Stimulated activated naive CD8-positive, alpha-beta T cell treated with anti-CD3 and anti-CD28 coated beads, Interleukin-15, amount 100 ng/mL, for 72 hours (primary cell): ENCODE measurements at regions not wholly inside any gene's neighbourhood (a gene's known extent, or its start where the extent isn't known, plus 50 kb on each side); places are given as distances from the start of the nearest gene placed in this dataset.
A peak's percentile ranks its signal among the peaks of the same experiment; 100 is the strongest.

Source experiments
- ATAC-seq: fragments of 150-1000 bp; cut with Tn5 transposase; 2 replicates; pipeline ENCODE4 v1.10.0; 2021; ENCODE audit warnings: mild to moderate bottlenecking, moderate library complexity
- DNase-seq, 2 donors: peaks; one replicate each; pipeline ENCODE4 v3.0.0; 2021 to 2022
- H3K27ac Mint-ChIP-seq, 2 donors: one replicate each; pipeline ENCODE4 v1.8.0; 2022; ENCODE audit warnings: mild to moderate bottlenecking in 2 of 2, mixed read lengths in 2 of 2, moderate library complexity in 2 of 2
- H3K27me3 Mint-ChIP-seq: one replicate; pipeline ENCODE4 v1.8.0; 2022; ENCODE audit warnings: mixed read lengths
- H3K4me1 Mint-ChIP-seq: one replicate; pipeline ENCODE4 v1.8.0; 2022; ENCODE audit warnings: mild to moderate bottlenecking, mixed read lengths
- H3K4me3 Mint-ChIP-seq, 2 donors: one replicate each; pipeline ENCODE4 v1.8.0; 2022; ENCODE audit warnings: mild to moderate bottlenecking in 2 of 2, mixed read lengths in 2 of 2, moderate library complexity in 1 of 2
- H3K9me3 Mint-ChIP-seq, 2 donors: one replicate each; pipeline ENCODE4 v1.8.0; 2022; ENCODE audit warnings: mixed read lengths in 2 of 2

DNA sequence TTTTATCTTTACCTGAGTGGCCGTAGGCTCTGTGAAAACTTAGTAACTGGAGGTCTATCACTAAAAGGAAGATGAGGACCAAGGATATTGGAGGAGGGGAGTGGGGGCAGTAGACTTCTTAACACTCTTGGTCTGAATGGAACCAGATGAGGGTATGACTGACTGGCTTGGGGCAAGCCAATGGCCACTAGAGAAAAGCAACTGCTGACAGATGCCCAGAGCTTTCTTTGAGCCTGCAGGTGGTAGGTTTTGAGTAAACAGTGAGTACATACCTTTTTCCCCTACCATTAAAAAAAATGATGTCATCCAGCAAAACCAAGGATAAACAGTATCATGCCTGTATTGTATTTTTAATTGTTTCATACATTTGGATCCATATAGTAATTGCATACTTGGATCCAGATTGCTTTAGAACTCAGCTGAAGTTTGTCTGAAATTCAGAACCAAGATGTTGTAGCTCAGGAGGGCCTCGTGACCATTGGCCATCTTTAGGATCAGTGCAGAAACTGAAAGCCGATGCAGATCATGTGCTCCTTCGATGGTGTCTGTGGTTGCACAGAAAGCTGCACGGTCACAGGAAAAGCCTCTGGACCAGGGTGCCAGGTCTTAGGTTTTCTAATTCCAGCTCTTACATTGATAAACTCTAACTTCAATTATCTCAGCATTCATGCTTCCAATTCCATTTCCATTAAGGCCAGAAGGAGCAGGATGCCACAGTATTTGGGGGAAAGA lies 131.0 kb downstream of the PDGFRA start:
- Mint-ChIP-seq H3K4me3 (no peak overlapping the region), H3K9me3 (no peaks in the 10 kb centered on the region), H3K27me3 (peaks cover 7% of the 10 kb centered on the region), H3K4me1 (no peaks in the 10 kb centered on the region), H3K27ac (no peak overlapping the region)
- ATAC-seq, result no peak
- no peak for DNase-seq

DNA sequence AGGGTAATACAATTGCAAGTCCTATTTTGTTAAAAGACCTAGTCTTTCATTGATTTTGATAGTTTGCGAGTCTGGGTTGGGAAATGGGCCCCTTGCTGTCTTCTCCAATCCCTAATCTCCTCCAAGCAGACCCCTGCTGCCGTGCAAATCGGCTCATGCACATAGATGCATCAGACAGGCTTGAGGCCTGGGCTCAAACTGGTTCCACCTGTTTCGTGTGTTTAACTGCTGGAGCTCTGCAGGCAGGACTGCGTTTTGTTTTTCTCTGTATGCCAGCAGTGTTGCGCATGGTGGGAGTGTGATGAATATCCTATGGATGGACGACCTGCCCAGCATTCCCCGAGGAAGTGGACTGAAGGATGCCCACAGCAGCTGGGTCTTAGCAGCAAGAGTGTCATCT lies 133.9 kb downstream of the PDGFRA start:
- DNase-seq, result no peak
- no peak overlapping the region for H3K4me3 Mint-ChIP-seq
- no peaks in the 10 kb centered on the region for H3K27me3 Mint-ChIP-seq
- no peak for ATAC-seq
- no peak overlapping the region for H3K27ac Mint-ChIP-seq
- H3K9me3 Mint-ChIP-seq, result no peaks in the 10 kb centered on the region
- H3K4me1 Mint-ChIP-seq, result no peaks in the 10 kb centered on the region

DNA sequence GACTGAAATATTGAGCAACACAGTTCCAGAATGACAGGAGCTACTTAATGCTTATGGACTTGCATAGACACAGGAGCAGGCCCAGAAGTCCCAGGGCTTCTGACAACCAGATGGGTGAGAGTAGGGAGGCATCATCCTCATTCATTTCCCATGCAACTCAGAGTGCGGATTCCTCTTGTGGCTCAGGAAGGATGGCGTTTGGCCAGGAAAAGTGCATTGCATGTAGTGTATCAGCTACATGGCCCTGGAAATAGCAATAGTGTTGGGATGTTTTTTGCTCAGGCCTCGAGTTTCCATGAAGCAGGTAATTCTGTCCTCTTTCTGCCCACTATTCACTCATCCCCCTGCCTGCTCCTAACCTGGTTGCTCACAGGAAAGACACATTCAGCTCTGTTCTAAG lies 136.6 kb downstream of the PDGFRA start:
- peaks cover 11% of the 10 kb centered on the region for H3K27me3 Mint-ChIP-seq
- H3K9me3 Mint-ChIP-seq, result no peaks in the 10 kb centered on the region
- no peak overlapping the region for H3K4me3 Mint-ChIP-seq
- no peak for ATAC-seq
- no peaks in the 10 kb centered on the region for H3K4me1 Mint-ChIP-seq
- DNase-seq, result no peak
- H3K27ac Mint-ChIP-seq, result no peak overlapping the region

DNA sequence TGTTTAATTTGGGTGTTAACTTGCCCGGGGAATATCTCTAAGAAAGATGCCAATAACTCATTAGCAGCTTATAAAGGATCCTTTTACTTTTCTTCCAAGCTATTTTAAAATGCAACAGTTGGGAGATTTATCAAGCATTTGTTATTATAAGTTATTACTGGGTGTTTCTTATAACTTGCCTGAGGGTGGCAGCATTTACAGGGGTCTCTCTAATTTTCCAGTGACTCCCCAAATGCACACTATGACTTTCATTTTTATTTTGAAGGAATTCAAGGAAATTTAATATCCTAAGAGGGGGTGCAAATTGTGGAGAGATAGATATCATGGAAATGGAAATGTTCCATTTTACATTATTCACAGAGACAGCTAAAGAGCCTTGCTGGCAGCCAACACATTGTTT lies 138.0 kb downstream of the PDGFRA start:
- Mint-ChIP-seq H3K4me3 (no peak overlapping the region), H3K9me3 (no peaks in the 10 kb centered on the region), H3K27ac (no peak overlapping the region), H3K27me3 (peaks cover 16% of the 10 kb centered on the region), H3K4me1 (no peaks in the 10 kb centered on the region)
- no peak for ATAC-seq
- DNase-seq, result no peak

DNA sequence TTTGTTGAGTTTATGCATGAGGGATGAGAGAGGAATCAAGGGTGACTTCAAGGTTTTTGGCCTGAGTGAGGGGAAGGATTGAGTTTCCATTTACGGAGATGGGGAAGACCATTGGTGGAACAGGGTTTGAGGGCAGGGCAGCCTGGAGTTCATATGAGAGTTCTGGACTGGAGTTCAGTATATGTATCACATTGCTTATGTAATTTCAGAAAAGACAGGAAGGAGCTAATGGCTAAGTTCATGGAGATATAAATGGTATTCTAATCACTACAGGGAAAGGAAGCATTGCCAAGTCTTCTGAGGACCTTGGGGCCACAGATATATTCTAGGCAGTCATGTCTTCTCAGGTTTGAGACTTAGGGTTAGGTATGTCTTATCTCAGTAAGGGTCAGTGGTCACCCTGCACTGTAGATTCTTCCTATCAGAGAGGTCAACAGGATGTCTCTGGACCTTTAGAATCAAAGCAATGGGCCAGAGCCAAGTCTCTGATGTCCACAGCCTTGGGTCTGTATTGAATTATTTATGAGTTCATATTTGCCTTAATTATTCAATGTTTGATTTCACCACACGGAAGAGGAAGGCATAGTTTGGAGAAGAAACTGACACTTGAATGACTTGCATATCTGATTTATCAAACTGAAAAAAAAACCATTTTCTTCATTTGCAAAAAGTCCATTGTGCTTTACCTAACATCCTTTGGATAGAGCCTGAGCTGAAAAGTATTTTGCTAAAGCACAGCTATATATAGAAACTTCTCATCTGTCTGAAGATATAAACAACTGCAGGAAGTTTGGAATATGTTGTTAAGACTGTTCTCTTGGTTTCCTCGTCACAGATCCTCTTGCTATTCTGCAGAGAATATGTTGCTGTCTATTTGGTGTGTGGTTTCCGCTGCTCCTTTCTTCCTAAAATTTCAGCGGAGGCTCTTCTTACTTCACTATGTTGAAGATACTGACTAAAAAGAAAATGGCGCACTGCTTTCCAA lies 139.5 kb downstream of the PDGFRA start:
- Mint-ChIP-seq H3K4me3 (no peak overlapping the region), H3K27me3 (peaks cover 16% of the 10 kb centered on the region), H3K27ac (no peak overlapping the region), H3K4me1 (no peaks in the 10 kb centered on the region), H3K9me3 (no peaks in the 10 kb centered on the region)
- no peak for ATAC-seq
- DNase-seq, result no peak

DNA sequence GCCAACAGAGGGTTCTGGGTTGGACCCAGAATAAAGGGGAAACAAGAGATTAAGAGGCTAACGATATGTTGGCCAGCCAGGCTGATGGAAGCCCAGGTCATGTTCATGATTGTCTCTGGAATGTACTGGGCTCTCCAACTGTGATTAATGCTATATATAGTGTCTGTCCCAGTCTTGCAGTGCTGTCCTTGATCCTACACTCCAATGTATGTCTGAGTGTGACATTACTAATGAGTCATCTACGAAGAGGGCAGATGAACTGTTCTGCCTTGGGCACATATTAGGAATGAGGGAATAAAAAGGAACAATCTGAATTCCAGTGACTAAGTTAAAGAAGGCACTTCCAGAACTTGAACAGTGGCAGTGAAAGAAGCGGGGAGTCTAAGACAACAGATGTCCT lies 142.1 kb downstream of the PDGFRA start:
- no peak overlapping the region for H3K4me3 Mint-ChIP-seq
- H3K9me3 Mint-ChIP-seq, result no peaks in the 10 kb centered on the region
- no peak overlapping the region for H3K27ac Mint-ChIP-seq
- ATAC-seq (no peak), DNase-seq (no peak)
- no peaks in the 10 kb centered on the region for H3K4me1 Mint-ChIP-seq
- H3K27me3 Mint-ChIP-seq, result peaks cover 16% of the 10 kb centered on the region

DNA sequence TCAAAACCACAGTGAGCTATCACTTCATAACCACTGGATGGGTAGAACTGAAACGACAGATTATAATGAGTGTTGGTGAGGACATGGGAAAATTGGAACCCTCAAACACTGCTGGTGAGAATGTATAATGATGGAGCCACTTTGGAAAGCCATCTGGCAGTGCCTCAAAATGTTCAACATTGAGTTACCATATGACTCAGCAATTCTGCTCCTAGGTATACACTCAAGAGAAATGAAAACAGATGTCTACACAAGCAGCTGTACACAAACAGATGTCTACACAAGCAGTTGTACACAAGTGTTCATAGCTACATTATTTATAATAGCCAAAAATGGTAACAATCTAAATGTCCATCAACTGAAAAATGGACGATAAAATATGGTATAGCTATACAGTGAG lies 143.9 kb downstream of the PDGFRA start:
- Mint-ChIP-seq H3K27me3 (peaks cover 16% of the 10 kb centered on the region), H3K4me3 (no peak overlapping the region), H3K9me3 (no peaks in the 10 kb centered on the region), H3K27ac (no peak overlapping the region), H3K4me1 (no peaks in the 10 kb centered on the region)
- DNase-seq, result no peak
- no peak for ATAC-seq

DNA sequence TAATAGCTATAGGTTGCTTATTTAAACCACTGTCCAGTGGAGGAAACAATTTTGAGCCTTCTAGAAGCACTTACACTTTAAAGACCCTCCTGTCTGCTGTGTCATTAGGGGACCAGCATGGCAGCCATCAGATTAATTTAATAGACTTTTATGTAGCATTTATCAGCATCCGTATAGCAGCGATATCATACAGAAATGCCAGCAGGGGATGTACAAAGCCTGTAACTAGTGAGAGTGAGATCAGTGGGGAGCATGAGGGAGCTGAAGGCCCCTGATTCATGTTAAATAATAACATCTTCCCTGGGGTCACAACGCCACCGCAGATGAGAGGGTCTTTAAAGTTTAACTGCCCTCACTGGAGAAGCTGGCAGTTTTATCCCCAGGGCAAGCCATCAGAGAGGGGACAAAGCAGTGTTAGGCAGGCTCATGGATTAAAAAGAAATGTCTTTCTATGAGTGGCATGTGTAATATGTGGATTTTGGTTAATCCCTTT lies 144.7 kb downstream of the PDGFRA start:
- DNase-seq (no peak), ATAC-seq (no peak)
- Mint-ChIP-seq H3K4me1 (no peaks in the 10 kb centered on the region), H3K9me3 (no peaks in the 10 kb centered on the region), H3K4me3 (no peak overlapping the region), H3K27me3 (peaks cover 16% of the 10 kb centered on the region), H3K27ac (peak overlapping the region in 1 of 2 donors; percentile 66)

DNA sequence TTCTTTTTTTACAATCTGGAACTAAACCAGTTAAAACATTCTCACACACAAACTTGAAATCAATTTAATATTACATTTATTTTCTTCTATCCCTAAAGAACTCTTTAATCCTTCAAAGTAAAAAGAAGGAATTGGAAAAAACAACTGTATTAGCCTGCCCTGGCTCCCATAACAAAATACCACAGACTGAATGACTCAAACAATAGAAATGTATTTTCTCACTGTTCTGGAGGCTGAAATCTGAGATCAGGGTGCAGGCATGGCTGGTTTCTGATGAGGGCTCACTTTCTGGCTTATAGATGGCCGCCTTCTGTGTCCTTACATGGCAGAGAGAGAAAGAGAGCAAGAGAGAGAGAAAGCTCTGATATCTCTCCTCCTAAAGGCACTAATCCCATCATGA lies 149.4 kb downstream of the PDGFRA start:
- no peaks in the 10 kb centered on the region for H3K27me3 Mint-ChIP-seq
- H3K9me3 Mint-ChIP-seq, result no peaks in the 10 kb centered on the region
- no peaks in the 10 kb centered on the region for H3K4me1 Mint-ChIP-seq
- DNase-seq (no peak), ATAC-seq (no peak)
- no peak overlapping the region for H3K27ac Mint-ChIP-seq
- H3K4me3 Mint-ChIP-seq, result no peak overlapping the region

DNA sequence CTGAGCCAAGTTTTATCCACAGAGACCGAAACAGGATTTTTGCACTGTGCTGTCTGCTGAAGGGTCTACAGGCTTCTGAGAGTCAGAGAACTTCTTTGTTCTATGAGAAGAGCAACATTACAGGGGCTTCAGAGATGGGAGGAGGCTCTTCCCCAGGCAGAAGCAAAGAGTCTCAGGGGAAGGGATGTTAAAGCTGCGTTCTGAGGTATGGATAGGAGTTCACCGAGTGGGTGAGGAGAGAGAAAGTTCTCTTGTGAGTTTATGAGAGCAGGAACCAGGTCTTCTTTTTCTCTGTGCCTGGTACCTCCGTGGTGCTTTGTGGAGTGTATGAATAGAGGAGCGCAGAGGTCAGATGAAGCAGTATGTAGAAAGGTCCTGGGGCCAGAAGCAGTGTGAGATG lies 155.1 kb downstream of the PDGFRA start:
- ATAC-seq (no peak), DNase-seq (no peak)
- Mint-ChIP-seq H3K4me1 (no peaks in the 10 kb centered on the region), H3K4me3 (no peak overlapping the region), H3K9me3 (peaks cover 0 to 7% of the 10 kb centered on the region in 2 donors), H3K27me3 (peaks cover 20% of the 10 kb centered on the region), H3K27ac (no peak overlapping the region)

DNA sequence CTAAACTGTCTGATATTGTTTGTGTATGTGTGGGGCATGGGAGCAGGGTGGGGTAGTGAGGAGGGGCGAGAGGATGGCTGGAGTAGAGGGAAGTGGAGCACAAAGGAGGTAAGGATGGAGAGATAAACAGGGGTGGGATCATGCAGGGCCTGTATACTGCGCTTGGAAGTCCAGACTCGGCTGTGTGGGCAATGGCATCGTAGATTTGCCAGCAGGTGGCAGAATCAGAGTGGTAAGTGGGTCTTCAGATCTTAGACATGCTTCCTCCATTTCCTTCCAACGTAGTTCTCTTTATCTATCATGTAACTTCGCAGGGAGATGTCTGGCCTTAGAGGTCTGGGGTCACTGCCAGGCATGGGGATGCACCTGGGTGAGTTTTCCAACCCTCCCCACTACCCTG lies 155.5 kb downstream of the PDGFRA start:
- ATAC-seq (peak; percentile 52), DNase-seq (no peak)
- H3K27me3 Mint-ChIP-seq, result peaks cover 20% of the 10 kb centered on the region
- H3K4me1 Mint-ChIP-seq, result no peaks in the 10 kb centered on the region
- peaks cover 0 to 7% of the 10 kb centered on the region in 2 donors for H3K9me3 Mint-ChIP-seq
- peak overlapping the region in 1 of 2 donors; percentile 30 for H3K27ac Mint-ChIP-seq
- no peak overlapping the region for H3K4me3 Mint-ChIP-seq

DNA sequence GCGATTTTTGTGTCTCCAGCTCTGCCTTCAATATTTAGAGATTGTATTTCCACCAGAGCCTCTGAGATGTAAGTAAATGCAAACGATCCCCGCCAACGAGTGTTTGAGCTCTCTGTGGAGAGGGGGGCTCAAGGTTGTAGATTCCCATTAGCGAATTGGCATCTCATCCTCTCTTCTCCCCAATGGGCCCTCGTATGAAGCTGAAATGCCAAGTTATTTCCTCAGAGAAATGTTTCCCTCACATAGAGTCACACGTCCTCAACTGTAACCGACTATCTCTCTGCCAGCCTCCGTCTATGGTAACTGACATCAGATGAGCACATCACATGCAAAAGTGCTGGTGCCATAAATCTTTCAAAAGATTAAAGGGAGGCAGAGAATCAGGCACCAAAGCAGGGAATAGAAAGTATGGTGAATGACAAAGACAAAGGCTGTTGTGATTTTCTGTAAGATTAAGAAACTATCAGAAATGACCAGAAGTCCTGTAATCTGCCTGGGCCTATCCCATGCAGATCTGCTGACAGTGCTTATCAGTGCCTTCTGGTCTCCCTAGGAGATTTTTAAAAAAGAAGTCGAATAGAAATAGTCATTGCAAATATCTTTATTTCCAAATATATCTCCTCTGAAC lies 157.1 kb downstream of the PDGFRA start:
- H3K4me1 Mint-ChIP-seq, result no peaks in the 10 kb centered on the region
- no peak for ATAC-seq
- peaks cover 0 to 7% of the 10 kb centered on the region in 2 donors for H3K9me3 Mint-ChIP-seq
- H3K4me3 Mint-ChIP-seq, result no peak overlapping the region
- DNase-seq, result no peak
- H3K27ac Mint-ChIP-seq, result no peak overlapping the region
- H3K27me3 Mint-ChIP-seq, result peaks cover 27% of the 10 kb centered on the region

DNA sequence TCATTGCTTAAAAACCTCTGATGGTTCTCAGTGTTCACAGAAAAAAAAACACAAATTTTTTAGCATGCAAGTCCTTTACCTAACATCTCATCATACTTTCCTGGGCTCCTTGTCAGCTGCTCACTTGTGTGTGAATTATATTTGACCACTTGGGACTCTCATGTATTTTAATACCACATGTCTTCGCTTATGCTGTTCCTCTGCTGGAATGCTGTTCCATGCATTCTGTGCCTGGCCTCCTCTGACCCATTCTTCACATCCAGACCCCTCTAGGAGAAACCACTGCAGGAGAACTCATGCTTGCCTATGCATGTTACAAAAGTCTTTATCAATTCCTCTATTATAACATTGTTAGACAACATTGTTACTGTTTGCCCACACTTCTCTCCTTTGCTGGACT lies 157.6 kb downstream of the PDGFRA start:
- no peak overlapping the region for H3K27ac Mint-ChIP-seq
- ATAC-seq, result no peak
- H3K27me3 Mint-ChIP-seq, result peaks cover 27% of the 10 kb centered on the region
- DNase-seq, result no peak
- H3K4me3 Mint-ChIP-seq, result no peak overlapping the region
- H3K9me3 Mint-ChIP-seq, result peaks cover 0 to 7% of the 10 kb centered on the region in 2 donors
- H3K4me1 Mint-ChIP-seq, result no peaks in the 10 kb centered on the region

DNA sequence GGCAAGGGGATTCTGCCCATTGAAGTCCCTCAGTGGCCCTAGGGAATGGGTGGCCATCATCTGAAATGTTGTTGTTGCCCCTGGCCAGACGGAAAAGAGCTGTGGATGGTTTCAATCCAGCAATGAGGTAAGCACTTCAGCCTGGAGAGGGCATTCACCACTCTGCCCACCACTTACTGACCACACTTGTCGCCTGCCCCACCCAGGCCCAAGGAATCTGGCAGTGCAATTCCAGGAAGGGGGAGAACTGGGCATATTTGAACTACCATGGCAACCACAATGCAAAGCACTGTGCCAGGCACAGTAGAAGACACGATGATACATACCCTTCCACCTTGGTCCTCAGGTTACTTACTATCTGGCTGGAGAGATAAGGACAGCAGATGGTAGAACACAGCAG lies 161.6 kb downstream of the PDGFRA start:
- no peak overlapping the region for H3K27ac Mint-ChIP-seq
- H3K27me3 Mint-ChIP-seq, result peaks cover 7% of the 10 kb centered on the region
- H3K4me3 Mint-ChIP-seq, result no peak overlapping the region
- H3K9me3 Mint-ChIP-seq, result peaks cover 0 to 7% of the 10 kb centered on the region in 2 donors
- H3K4me1 Mint-ChIP-seq, result no peaks in the 10 kb centered on the region
- DNase-seq (no peak), ATAC-seq (no peak)

DNA sequence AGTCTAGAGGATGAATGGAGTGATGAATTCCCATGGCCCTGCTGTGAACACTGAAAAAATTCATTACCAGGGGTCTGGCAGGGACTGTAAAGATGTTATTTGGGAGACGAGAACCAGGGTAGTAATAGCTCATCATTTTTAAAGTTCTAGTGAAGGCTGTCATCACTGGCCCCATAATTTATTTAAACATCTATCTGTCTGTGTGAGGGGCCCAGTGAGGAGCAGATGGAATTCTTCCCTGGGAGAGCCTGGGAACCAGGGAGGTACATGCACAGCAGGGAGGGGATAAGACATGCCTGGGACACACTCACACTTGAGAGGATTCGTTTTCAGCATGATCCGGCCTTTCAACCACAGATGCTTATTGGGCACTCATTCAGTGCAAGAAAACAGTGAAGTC lies 162.0 kb downstream of the PDGFRA start:
- DNase-seq (no peak), ATAC-seq (no peak)
- H3K9me3 Mint-ChIP-seq, result peaks cover 0 to 7% of the 10 kb centered on the region in 2 donors
- no peak overlapping the region for H3K27ac Mint-ChIP-seq
- peaks cover 7% of the 10 kb centered on the region for H3K27me3 Mint-ChIP-seq
- no peaks in the 10 kb centered on the region for H3K4me1 Mint-ChIP-seq
- no peak overlapping the region for H3K4me3 Mint-ChIP-seq

DNA sequence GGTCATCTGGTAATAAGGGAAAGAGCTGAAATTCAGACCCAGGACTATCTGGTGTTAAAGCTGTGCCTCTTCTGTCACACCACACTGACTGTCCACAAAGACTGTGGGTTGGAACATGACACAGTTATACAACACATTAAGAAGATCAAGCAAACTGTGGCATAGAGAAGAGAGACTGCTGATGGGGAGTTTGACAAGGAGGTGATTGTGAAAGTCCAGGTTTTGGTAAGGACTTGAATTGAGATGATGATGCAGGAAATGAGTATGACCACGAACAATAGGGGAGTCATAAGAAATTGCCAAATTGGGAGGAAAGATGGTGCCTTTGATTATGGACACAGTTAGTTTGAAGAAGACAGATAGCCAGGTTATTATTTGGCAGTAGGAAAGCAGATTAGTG lies 163.4 kb downstream of the PDGFRA start:
- H3K27ac Mint-ChIP-seq, result no peak overlapping the region
- H3K9me3 Mint-ChIP-seq, result peaks cover 0 to 7% of the 10 kb centered on the region in 2 donors
- peaks cover 7% of the 10 kb centered on the region for H3K27me3 Mint-ChIP-seq
- no peaks in the 10 kb centered on the region for H3K4me1 Mint-ChIP-seq
- no peak for ATAC-seq
- no peak for DNase-seq
- no peak overlapping the region for H3K4me3 Mint-ChIP-seq
